HepG2 (cell line): ENCODE measurements at regions not wholly inside any gene's neighbourhood (a gene's known extent, or its start where the extent isn't known, plus 50 kb on each side); places are given as distances from the start of the nearest gene placed in this dataset.

Source experiments
- ATAC-seq: fragments of 200-7000 bp; cut with Tn5 transposase; 3 replicates; pipeline ENCODE4 v1.9.1; 2020; ENCODE audit warnings: mild to moderate bottlenecking, moderate library complexity
- BruUV-seq: library from RNA; stranded (reverse); fragments of 400-500 nt; replicated peaks from 2 replicates; lab custom pipeline; 2021; lab: Mats Ljungman, UMichigan
- CTCF ChIA-PET: fragments of 300-600 bp; formaldehyde crosslinking; extraction: SDS; loops from one replicate; lab custom pipeline; 2021; ENCODE audit warnings: low total read pairs, inconsistent platforms, low intra/inter-chr PET ratio; lab: Yijun Ruan, JAX
- POLR2A ChIA-PET: fragments of 350-600 bp; sonication (Branson Sonifier 250); formaldehyde crosslinking; loops from one replicate; lab custom pipeline; 2020; ENCODE audit warnings: antibody characterized with exemption, inconsistent platforms; lab: Yijun Ruan, JAX
- DNase-seq: peaks from one replicate; pipeline ENCODE4 v3.0.0-alpha.2; 2015; ENCODE audit warnings: low spot score
- FAIRE-seq: peaks from 3 replicates; lab custom pipeline; 2011; peaks lifted over from hg19 to GRCh38; lab: Jason Lieb, UNC
- H2AFZ ChIP-seq: one replicate; pipeline ENCODE4 v1.6.1; 2011; ENCODE audit warnings: low read length, inconsistent platforms
- H3K27ac ChIP-seq: fragments of 300-600 bp; 3 replicates; pipeline ENCODE4 v1.8.0; 2011; ENCODE audit warnings: mixed run types, mild to moderate bottlenecking, mixed read lengths, low read length, inconsistent platforms; ENCODE audit not compliant: insufficient read depth; ENCODE audit errors: extremely low read length
- H3K27me3 ChIP-seq, 2 experiments: fragments of 200-600 bp in 1 of 2; 2 replicates in 1 of 2; 3 replicates in 1 of 2; pipeline versions ENCODE4 v1.6.0 to v1.8.0; 2011; ENCODE audit warnings: low read length in 2 of 2, mild to moderate bottlenecking in 2 of 2, moderate library complexity in 2 of 2, inconsistent platforms in 1 of 2; ENCODE audit not compliant: insufficient read depth in 2 of 2, control insufficient read depth in 1 of 2
- H3K36me3 ChIP-seq, 2 experiments: fragments of 200-600 bp in 1 of 2; replicated peaks in 1 of 2; 2 replicates in 1 of 2; 3 replicates in 1 of 2; pipeline versions ENCODE4 v1.5.1 to v1.8.0; 2011; ENCODE audit warnings: low read length in 2 of 2, inconsistent platforms in 1 of 2; ENCODE audit not compliant: insufficient read depth in 2 of 2, control insufficient read depth in 1 of 2
- H3K4me1 ChIP-seq: 2 replicates; pipeline ENCODE4 v1.5.1; 2012; ENCODE audit warnings: low read length, inconsistent platforms; ENCODE audit not compliant: insufficient read depth
- H3K4me2 ChIP-seq: 2 replicates; pipeline ENCODE4 v1.6.0; 2011; ENCODE audit warnings: low read depth, low read length, inconsistent platforms
- H3K4me3 ChIP-seq, 3 experiments: fragments of 200-600 bp in 1 of 3; sonication (generic), shearing (Covaris generic) in 1 of 3; replicated peaks in 1 of 3; 2 replicates each; pipeline ENCODE4 v1.5.1; 2011 to 2016; ENCODE audit warnings: low read length in 3 of 3, inconsistent platforms in 2 of 3, low read depth in 2 of 3, mild to moderate bottlenecking in 2 of 3, control low read depth in 1 of 3, mixed read lengths in 1 of 3; ENCODE audit not compliant: insufficient read depth in 1 of 3
- H3K79me2 ChIP-seq: one replicate; pipeline ENCODE4 v1.6.1; 2011; ENCODE audit warnings: low read length, inconsistent platforms; ENCODE audit not compliant: insufficient read depth
- H3K9ac ChIP-seq: 2 replicates; pipeline ENCODE4 v1.6.0; 2011; ENCODE audit warnings: mild to moderate bottlenecking, low read depth, low read length, inconsistent platforms; ENCODE audit not compliant: insufficient read depth
- H3K9me3 ChIP-seq: 2 replicates; pipeline ENCODE4 v1.5.1; 2012; ENCODE audit warnings: mild to moderate bottlenecking, low read length
- H4K20me1 ChIP-seq: 2 replicates; pipeline ENCODE4 v1.6.0; 2011; ENCODE audit warnings: inconsistent platforms, mild to moderate bottlenecking, low read length, moderate library complexity; ENCODE audit not compliant: insufficient read depth
- ATF2 ChIP-seq: sonication (generic); formaldehyde crosslinking; IDR thresholded peaks from 2 replicates; pipeline ENCODE4 v1.4.0; 2020; ENCODE audit warnings: missing genetic modification reagents
- GZF1 ChIP-seq: sonication (generic); formaldehyde crosslinking; IDR thresholded peaks from 2 replicates; pipeline ENCODE4 v1.5.1; 2020; ENCODE audit warnings: mild to moderate bottlenecking, missing genetic modification reagents
- JDP2 ChIP-seq: sonication (generic); formaldehyde crosslinking; IDR thresholded peaks from 2 replicates; pipeline ENCODE4 v1.8.1; 2022; ENCODE audit warnings: missing genetic modification reagents, borderline replicate concordance
- KDM4B ChIP-seq: sonication (generic); formaldehyde crosslinking; IDR thresholded peaks from 2 replicates; pipeline ENCODE4 v1.4.0; 2020; ENCODE audit warnings: missing genetic modification reagents
- KLF12 ChIP-seq: sonication (generic); formaldehyde crosslinking; IDR thresholded peaks from 2 replicates; pipeline ENCODE4 v1.4.0; 2020; ENCODE audit warnings: missing genetic modification reagents, borderline replicate concordance
- LCORL ChIP-seq, 2 experiments: fragments of 450-650 bp in 1 of 2; sonication (generic) in 1 of 2; formaldehyde crosslinking in 1 of 2; IDR thresholded peaks; 2 replicates each; pipeline versions ENCODE4 v1.5.0 to v1.6.1; 2017 to 2020; ENCODE audit warnings: antibody characterized with exemption in 1 of 2, missing genetic modification reagents in 1 of 2
- NCOA1 ChIP-seq: sonication (generic); formaldehyde crosslinking; IDR thresholded peaks from 2 replicates; pipeline ENCODE4 v1.9.0; 2021; ENCODE audit warnings: missing genetic modification reagents
- ZEB1 ChIP-seq: IDR thresholded peaks from 2 replicates; pipeline ENCODE4 v1.6.1; 2012; ENCODE audit warnings: mild to moderate bottlenecking, low read depth, inconsistent platforms; ENCODE audit not compliant: insufficient replicate concordance
- ZKSCAN1 ChIP-seq: fragments of 150-350 bp; IDR thresholded peaks from 2 replicates; pipeline ENCODE4 v1.6.1; 2014; ENCODE audit warnings: low read length
- ZNF292 ChIP-seq: sonication (generic); formaldehyde crosslinking; IDR thresholded peaks from 2 replicates; pipeline ENCODE4 v1.8.1; 2022; ENCODE audit warnings: mild to moderate bottlenecking, low read depth, missing genetic modification reagents, borderline replicate concordance
- ZNF672 ChIP-seq: sonication (generic); formaldehyde crosslinking; IDR thresholded peaks from 2 replicates; pipeline ENCODE4 v1.8.1; 2022; ENCODE audit warnings: missing genetic modification reagents
- ZNF724P ChIP-seq: sonication (generic); formaldehyde crosslinking; IDR thresholded peaks from 2 replicates; pipeline ENCODE4 v1.8.0; 2022; ENCODE audit warnings: missing genetic modification reagents, borderline replicate concordance
- ZNF746 ChIP-seq: sonication (generic); formaldehyde crosslinking; IDR thresholded peaks from 2 replicates; pipeline ENCODE4 v1.8.0; 2022; ENCODE audit warnings: mild to moderate bottlenecking, missing genetic modification reagents
- ZNF768 ChIP-seq: sonication (generic); formaldehyde crosslinking; IDR thresholded peaks from 2 replicates; pipeline ENCODE4 v1.4.0; 2020; ENCODE audit warnings: missing genetic modification reagents
- ZNF770 ChIP-seq: sonication (generic); formaldehyde crosslinking; IDR thresholded peaks from 2 replicates; pipeline ENCODE4 v1.5.0; 2020; ENCODE audit warnings: mild to moderate bottlenecking, missing genetic modification reagents
- ZSCAN5A ChIP-seq: sonication (generic); formaldehyde crosslinking; IDR thresholded peaks from 2 replicates; pipeline ENCODE4 v1.8.0; 2022; ENCODE audit warnings: mild to moderate bottlenecking, missing genetic modification reagents, borderline replicate concordance
- WGBS: methylation state at CpG from one replicate; pipeline ENCODE4 v1.1.6; 2017; ENCODE audit warnings: low lambda C conversion rate; 5-methylcytosine and 5-hydroxymethylcytosine counted together
- in situ Hi-C: cut with HindIII; loops from 2 replicates; pipeline ENCODE4 v1.10.0; 2017; ENCODE audit warnings: low pct_unique_long_range_greater_than_20kb; ENCODE audit not compliant: extremely low pct_ligation_motif_present
- intact Hi-C: fragments of 100-400 bp; cut with micrococcal nuclease; formaldehyde crosslinking; loops from one replicate; pipeline ENCODE4 v1.10.0; 2022; ENCODE audit not compliant: unreplicated experiment

GRCh38 chr10:43980715-43981114 lies 332.0 kb upstream of the ZNF32 start:
- WGBS: 25% methylated on average over 4 of the region's 7 CpGs
- Histone ChIP-seq H3K9me3 (no peaks in the 10 kb centered on the region), H3K27ac (no peak overlapping the region), H3K79me2 (no peaks in the 10 kb centered on the region), H3K4me3 (no peak overlapping the region), H4K20me1 (no peaks in the 10 kb centered on the region), H3K9ac (no peak overlapping the region), H3K27me3 (no peaks in the 10 kb centered on the region; a peak in 1 of 5 replicates), H3K4me2 (no peak overlapping the region), H3K4me1 (no peaks in the 10 kb centered on the region), H2AFZ (no peak overlapping the region), H3K36me3 (no peaks in the 10 kb centered on the region)
- CTCF ChIA-PET: no interaction called here
- TF ChIP-seq ATF2 (CRISPR knock-in tag) (no peak), ZNF768 (peak; percentile 80)
- no TSS peak for BruUV-seq
- intact Hi-C loops (no loop called here), in situ Hi-C loops (no loop called here)
- FAIRE-seq: no peak
- POLR2A ChIA-PET: no interaction called here
- no peak for ATAC-seq
- DNase-seq: no peak

GRCh38 chr10:43980313-43980712 lies 331.6 kb upstream of the ZNF32 start:
- in situ Hi-C loops: no loop called here
- H3K79me2 ChIP-seq: no peaks in the 10 kb centered on the region
- no peak overlapping the region for H3K4me2 ChIP-seq
- no peak for DNase-seq
- H3K36me3 ChIP-seq: no peaks in the 10 kb centered on the region
- ChIA-PET CTCF (no interaction called here), POLR2A (no interaction called here)
- intact Hi-C loops: no loop called here
- H3K9me3 ChIP-seq: no peaks in the 10 kb centered on the region
- no peak overlapping the region for H3K9ac ChIP-seq
- H2AFZ ChIP-seq: no peak overlapping the region
- no peak overlapping the region for H3K27ac ChIP-seq
- BruUV-seq: no TSS peak
- no peak for FAIRE-seq
- H3K4me1 ChIP-seq: no peaks in the 10 kb centered on the region
- H3K27me3 ChIP-seq: no peaks in the 10 kb centered on the region; a peak in 1 of 5 replicates
- H3K4me3 ChIP-seq: no peak overlapping the region
- no peak for ATAC-seq
- H4K20me1 ChIP-seq: no peaks in the 10 kb centered on the region
- 43% methylated on average over 4 of the region's 8 CpGs for WGBS
- TF ChIP-seq ZNF292 (no peak), ZNF770 (CRISPR knock-in tag) (no peak), NCOA1 (CRISPR knock-in tag) (no peak), ZNF672 (no peak), KLF12 (CRISPR knock-in tag) (no peak), KDM4B (no peak), GZF1 (CRISPR knock-in tag) (no peak), ZNF746 (no peak), ZKSCAN1 (no peak), ZNF724P (CRISPR knock-in tag) (no peak), ZSCAN5A (no peak), JDP2 (CRISPR knock-in tag) (no peak), ZEB1 (no peak), LCORL (IDR thresholded peaks at IDR 0.05) (no peak), LCORL (CRISPR knock-in tag; IDR thresholded peaks at IDR 0.05) (no peak)
